ENCODE measurements at regions not wholly inside any gene's neighbourhood (a gene's known extent, or its start where the extent isn't known, plus 50 kb on each side); places are given as distances from the start of the nearest gene placed in this dataset.

DNA sequence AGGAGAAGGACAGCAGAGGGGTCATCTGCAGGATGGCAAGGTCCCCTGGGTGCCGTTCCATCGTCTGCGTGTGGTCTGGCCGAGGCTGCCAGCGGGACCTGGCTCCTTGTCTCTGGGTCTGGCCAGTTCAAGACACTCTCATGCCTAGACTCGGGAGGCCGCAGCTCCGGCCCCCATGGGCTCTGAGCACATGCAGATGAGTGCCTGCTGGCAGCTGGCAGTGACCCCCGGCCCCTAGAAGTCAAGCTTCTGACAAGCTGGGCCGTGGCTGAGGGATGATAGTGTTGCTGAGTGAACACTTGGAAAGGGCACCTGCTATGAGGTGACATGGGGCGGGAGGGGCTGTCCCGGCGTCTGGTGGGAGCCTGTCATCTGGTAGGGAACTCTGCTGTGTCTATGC is 1180.6 kb downstream of the BRD1 start:
- Histone ChIP-seq H3K4me2 (ENCODE audit: insufficient read depth, low read length, poor library complexity, severe bottlenecking) (no peak overlapping the region), H3K27me3 (ENCODE audit: control insufficient read depth in 3 of 3, insufficient read depth in 3 of 3, low read depth in 1 of 3, low read length in 3 of 3) (no peaks in the 10 kb centered on the region), H2BK15ac (ENCODE audit: low read length) (no peak overlapping the region), H2BK12ac (ENCODE audit: low read length) (no peak overlapping the region), H3K9ac (ENCODE audit: low read depth, low read length, poor library complexity) (no peak overlapping the region), H2AFZ (ENCODE audit: low read length) (no peak overlapping the region), H3K36me3 (replicated peaks in 1 of 2; ENCODE audit: control insufficient read depth in 2 of 2, insufficient read depth in 2 of 2, low read length in 2 of 2) (peaks cover 0 to 4% of the 10 kb centered on the region in 2 donors), H2BK120ac (ENCODE audit: low read depth, low read length) (no peak overlapping the region), H3K23ac (ENCODE audit: low read depth, low read length, poor library complexity) (no peak overlapping the region), H4K91ac (ENCODE audit: low read depth, low read length, poor library complexity) (no peak overlapping the region), H3K18ac (ENCODE audit: low read length) (peak overlapping the region; percentile 38), H3K9me3 (replicated peaks in 1 of 2; ENCODE audit: control insufficient read depth in 2 of 2, insufficient read depth in 1 of 2, low read depth in 1 of 2, low read length in 2 of 2) (no peaks in the 10 kb centered on the region), H2AK5ac (ENCODE audit: low read depth, low read length) (no peak overlapping the region), H3K4ac (ENCODE audit: low read length) (no peak overlapping the region), H3K79me1 (ENCODE audit: low read depth, low read length) (peaks cover 32% of the 10 kb centered on the region), H2BK5ac (ENCODE audit: low read length) (no peak overlapping the region), H3K4me1 (ENCODE audit: control insufficient read depth in 2 of 2, insufficient read depth in 1 of 2, low read depth in 1 of 2, low read length in 2 of 2) (no peaks in the 10 kb centered on the region), H3K27ac (replicated peaks; ENCODE audit: low read length) (no peak overlapping the region), H3K4me3 (ENCODE audit: low read length in 2 of 2) (no peak overlapping the region), H3K14ac (ENCODE audit: low read length) (no peak overlapping the region), H4K8ac (ENCODE audit: low read depth, low read length) (no peak overlapping the region)
- no peak for DNase-seq (ENCODE audit: low spot score)
- no CpG with 5 or more reads among the region's 13 CpGs for WGBS, 2 donors (ENCODE audit: extremely low coverage in 2 of 2, insufficient read length in 2 of 2, insufficient replicate concordance in 1 of 2)

DNA sequence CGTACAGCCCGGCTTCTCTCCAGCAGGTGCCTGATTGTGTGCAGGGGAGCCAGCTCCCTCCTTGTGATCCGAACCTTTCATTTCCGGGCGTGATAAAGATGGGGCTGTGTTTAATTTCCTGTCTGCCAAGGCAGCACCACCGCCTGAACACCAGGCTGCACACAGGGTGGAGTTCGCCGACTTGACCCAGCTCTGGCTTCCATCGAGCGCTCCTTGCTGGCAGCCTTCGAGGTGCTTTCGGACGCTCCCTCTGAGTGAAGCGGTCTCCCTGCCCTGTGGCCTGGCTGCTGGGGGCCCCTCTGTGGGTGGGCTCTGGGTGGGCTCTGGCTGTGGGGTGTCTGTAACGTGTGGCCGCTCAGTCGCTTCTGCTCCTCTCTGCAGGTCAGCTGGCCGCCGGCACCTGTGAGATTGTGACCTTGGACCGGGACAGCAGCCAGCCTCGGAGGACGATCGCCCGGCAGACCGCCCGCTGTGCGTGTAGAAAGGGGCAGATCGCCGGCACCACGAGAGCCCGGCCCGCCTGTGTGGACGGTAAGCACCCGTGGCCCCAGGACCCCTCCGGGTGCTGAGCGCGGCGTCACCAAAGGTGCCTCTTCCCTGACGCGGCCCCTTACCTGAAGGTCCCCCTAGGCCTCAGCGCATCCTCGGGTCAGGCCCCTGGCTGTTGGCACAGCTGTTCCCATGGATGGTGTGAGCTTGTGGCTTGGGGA is 1181.3 kb downstream of the BRD1 start:
- H3K27ac ChIP-seq (replicated peaks; ENCODE audit: low read length): no peak overlapping the region
- no peak overlapping the region for H4K91ac ChIP-seq (ENCODE audit: low read depth, low read length, poor library complexity)
- H2BK15ac ChIP-seq (ENCODE audit: low read length): no peak overlapping the region
- H3K14ac ChIP-seq (ENCODE audit: low read length): peak overlapping the region; percentile 71
- H3K9me3 ChIP-seq (replicated peaks in 1 of 2; ENCODE audit: control insufficient read depth in 2 of 2, insufficient read depth in 1 of 2, low read depth in 1 of 2, low read length in 2 of 2): no peaks in the 10 kb centered on the region
- H3K9ac ChIP-seq (ENCODE audit: low read depth, low read length, poor library complexity): peak overlapping the region; percentile 16
- H3K4me1 ChIP-seq (ENCODE audit: control insufficient read depth in 2 of 2, insufficient read depth in 1 of 2, low read depth in 1 of 2, low read length in 2 of 2): no peaks in the 10 kb centered on the region
- no peaks in the 10 kb centered on the region for H3K27me3 ChIP-seq (ENCODE audit: control insufficient read depth in 3 of 3, insufficient read depth in 3 of 3, low read depth in 1 of 3, low read length in 3 of 3)
- H4K8ac ChIP-seq (ENCODE audit: low read depth, low read length): no peak overlapping the region
- peak overlapping the region; percentile 65 for H3K18ac ChIP-seq (ENCODE audit: low read length)
- H2BK5ac ChIP-seq (ENCODE audit: low read length): no peak overlapping the region
- no peak for DNase-seq (ENCODE audit: low spot score)
- H3K23ac ChIP-seq (ENCODE audit: low read depth, low read length, poor library complexity): no peak overlapping the region
- H3K4ac ChIP-seq (ENCODE audit: low read length): no peak overlapping the region
- H3K4me2 ChIP-seq (ENCODE audit: insufficient read depth, low read length, poor library complexity, severe bottlenecking): no peak overlapping the region
- H2AFZ ChIP-seq (ENCODE audit: low read length): no peak overlapping the region
- peaks cover 0 to 4% of the 10 kb centered on the region in 2 donors for H3K36me3 ChIP-seq (replicated peaks in 1 of 2; ENCODE audit: control insufficient read depth in 2 of 2, insufficient read depth in 2 of 2, low read length in 2 of 2)
- H2BK120ac ChIP-seq (ENCODE audit: low read depth, low read length): no peak overlapping the region
- H2BK12ac ChIP-seq (ENCODE audit: low read length): no peak overlapping the region
- no peak overlapping the region for H2AK5ac ChIP-seq (ENCODE audit: low read depth, low read length)
- WGBS, 2 donors (ENCODE audit: extremely low coverage in 2 of 2, insufficient read length in 2 of 2, insufficient replicate concordance in 1 of 2): no CpG with 5 or more reads among the region's 42 CpGs
- no peak overlapping the region for H3K4me3 ChIP-seq (ENCODE audit: low read length in 2 of 2)
- peaks cover 32% of the 10 kb centered on the region for H3K79me1 ChIP-seq (ENCODE audit: low read depth, low read length)

DNA sequence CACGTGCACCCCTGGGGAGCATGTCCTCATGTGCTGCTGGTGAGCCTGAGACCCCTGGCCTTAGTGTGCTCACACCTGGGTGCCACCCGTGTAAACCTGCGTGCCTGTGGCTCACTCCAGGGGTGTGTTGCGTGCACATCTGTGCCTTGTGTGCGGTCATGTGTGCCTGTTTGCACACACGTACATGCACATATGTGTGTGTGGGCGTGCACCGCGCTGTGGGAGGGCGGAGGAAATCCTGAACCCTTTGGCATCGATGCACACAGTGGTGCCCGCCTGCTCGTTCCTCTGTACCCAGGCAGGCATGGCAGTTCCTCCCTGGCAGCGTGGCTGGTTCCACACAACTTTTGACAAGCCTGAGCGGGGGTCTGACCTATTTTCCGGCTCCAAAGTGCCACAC is 1181.9 kb downstream of the BRD1 start:
- no peak overlapping the region for H2BK120ac ChIP-seq (ENCODE audit: low read depth, low read length)
- peaks cover 0 to 3% of the 10 kb centered on the region in 2 donors for H3K4me1 ChIP-seq (ENCODE audit: control insufficient read depth in 2 of 2, insufficient read depth in 1 of 2, low read depth in 1 of 2, low read length in 2 of 2)
- H3K4me3 ChIP-seq (ENCODE audit: low read length in 2 of 2): no peak overlapping the region
- no CpG with 5 or more reads among the region's 16 CpGs for WGBS, 2 donors (ENCODE audit: extremely low coverage in 2 of 2, insufficient read length in 2 of 2, insufficient replicate concordance in 1 of 2)
- H4K8ac ChIP-seq (ENCODE audit: low read depth, low read length): no peak overlapping the region
- H3K18ac ChIP-seq (ENCODE audit: low read length): peak overlapping the region; percentile 65
- peak overlapping the region; percentile 69 for H3K23ac ChIP-seq (ENCODE audit: low read depth, low read length, poor library complexity)
- no peak for DNase-seq (ENCODE audit: low spot score)
- peak overlapping the region; percentile 50 for H2AK5ac ChIP-seq (ENCODE audit: low read depth, low read length)
- H2BK5ac ChIP-seq (ENCODE audit: low read length): no peak overlapping the region
- H2BK12ac ChIP-seq (ENCODE audit: low read length): peak overlapping the region; percentile 33
- H3K27me3 ChIP-seq (ENCODE audit: control insufficient read depth in 3 of 3, insufficient read depth in 3 of 3, low read depth in 1 of 3, low read length in 3 of 3): no peaks in the 10 kb centered on the region
- no peak overlapping the region for H2BK15ac ChIP-seq (ENCODE audit: low read length)
- peak overlapping the region; percentile 71 for H3K14ac ChIP-seq (ENCODE audit: low read length)
- no peaks in the 10 kb centered on the region for H3K9me3 ChIP-seq (replicated peaks in 1 of 2; ENCODE audit: control insufficient read depth in 2 of 2, insufficient read depth in 1 of 2, low read depth in 1 of 2, low read length in 2 of 2)
- peaks cover 32% of the 10 kb centered on the region for H3K79me1 ChIP-seq (ENCODE audit: low read depth, low read length)
- peak overlapping the region; percentile 50 for H3K9ac ChIP-seq (ENCODE audit: low read depth, low read length, poor library complexity)
- H3K4me2 ChIP-seq (ENCODE audit: insufficient read depth, low read length, poor library complexity, severe bottlenecking): no peak overlapping the region
- H4K91ac ChIP-seq (ENCODE audit: low read depth, low read length, poor library complexity): no peak overlapping the region
- H3K4ac ChIP-seq (ENCODE audit: low read length): no peak overlapping the region
- H3K27ac ChIP-seq (replicated peaks; ENCODE audit: low read length): no peak overlapping the region
- H2AFZ ChIP-seq (ENCODE audit: low read length): no peak overlapping the region
- peaks cover 0 to 4% of the 10 kb centered on the region in 2 donors for H3K36me3 ChIP-seq (replicated peaks in 1 of 2; ENCODE audit: control insufficient read depth in 2 of 2, insufficient read depth in 2 of 2, low read length in 2 of 2)

DNA sequence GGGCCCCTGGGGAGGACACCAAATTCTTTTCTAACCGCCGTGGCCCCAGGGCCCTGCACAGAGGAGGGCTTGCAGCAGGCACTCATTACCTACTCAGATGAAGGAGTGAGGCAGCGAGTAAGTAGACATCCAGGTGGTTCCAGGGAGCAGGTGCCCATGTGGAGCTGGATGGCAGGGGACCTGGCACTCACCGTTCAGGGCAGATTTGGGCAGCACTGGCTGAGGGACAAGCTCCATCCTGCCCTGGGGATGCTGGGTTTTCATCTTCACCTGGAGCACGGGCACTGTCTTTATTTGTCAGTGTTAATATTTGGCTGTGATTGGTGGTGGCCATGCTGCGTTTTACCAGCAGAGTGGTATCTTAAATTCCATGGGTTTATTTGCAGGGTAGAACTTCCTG is 1182.7 kb downstream of the BRD1 start:
- H3K4me2 ChIP-seq (ENCODE audit: insufficient read depth, low read length, poor library complexity, severe bottlenecking): no peak overlapping the region
- no CpG with 5 or more reads among the region's 6 CpGs for WGBS, 2 donors (ENCODE audit: extremely low coverage in 2 of 2, insufficient read length in 2 of 2, insufficient replicate concordance in 1 of 2)
- no peak overlapping the region for H3K23ac ChIP-seq (ENCODE audit: low read depth, low read length, poor library complexity)
- H2BK5ac ChIP-seq (ENCODE audit: low read length): no peak overlapping the region
- no peak overlapping the region for H2BK120ac ChIP-seq (ENCODE audit: low read depth, low read length)
- H3K4me1 ChIP-seq (ENCODE audit: control insufficient read depth in 2 of 2, insufficient read depth in 1 of 2, low read depth in 1 of 2, low read length in 2 of 2): peaks cover 0 to 3% of the 10 kb centered on the region in 2 donors
- H3K36me3 ChIP-seq (replicated peaks in 1 of 2; ENCODE audit: control insufficient read depth in 2 of 2, insufficient read depth in 2 of 2, low read length in 2 of 2): peaks cover 0 to 4% of the 10 kb centered on the region in 2 donors
- H3K27me3 ChIP-seq (ENCODE audit: control insufficient read depth in 3 of 3, insufficient read depth in 3 of 3, low read depth in 1 of 3, low read length in 3 of 3): no peaks in the 10 kb centered on the region
- H3K27ac ChIP-seq (replicated peaks; ENCODE audit: low read length): no peak overlapping the region
- H4K91ac ChIP-seq (ENCODE audit: low read depth, low read length, poor library complexity): no peak overlapping the region
- no peak for DNase-seq (ENCODE audit: low spot score)
- no peak overlapping the region for H3K4me3 ChIP-seq (ENCODE audit: low read length in 2 of 2)
- no peaks in the 10 kb centered on the region for H3K9me3 ChIP-seq (replicated peaks in 1 of 2; ENCODE audit: control insufficient read depth in 2 of 2, insufficient read depth in 1 of 2, low read depth in 1 of 2, low read length in 2 of 2)
- H3K79me1 ChIP-seq (ENCODE audit: low read depth, low read length): peaks cover 36% of the 10 kb centered on the region
- no peak overlapping the region for H3K14ac ChIP-seq (ENCODE audit: low read length)
- no peak overlapping the region for H3K9ac ChIP-seq (ENCODE audit: low read depth, low read length, poor library complexity)
- H4K8ac ChIP-seq (ENCODE audit: low read depth, low read length): no peak overlapping the region
- H3K4ac ChIP-seq (ENCODE audit: low read length): no peak overlapping the region
- H2AFZ ChIP-seq (ENCODE audit: low read length): no peak overlapping the region
- H2BK15ac ChIP-seq (ENCODE audit: low read length): no peak overlapping the region
- no peak overlapping the region for H2BK12ac ChIP-seq (ENCODE audit: low read length)
- no peak overlapping the region for H2AK5ac ChIP-seq (ENCODE audit: low read depth, low read length)
- H3K18ac ChIP-seq (ENCODE audit: low read length): peak overlapping the region; percentile 57
